ENCODE measurements at regions not wholly inside any gene's neighbourhood (a gene's known extent, or its start where the extent isn't known, plus 50 kb on each side); places are given as distances from the start of the nearest gene placed in this dataset.

DNA sequence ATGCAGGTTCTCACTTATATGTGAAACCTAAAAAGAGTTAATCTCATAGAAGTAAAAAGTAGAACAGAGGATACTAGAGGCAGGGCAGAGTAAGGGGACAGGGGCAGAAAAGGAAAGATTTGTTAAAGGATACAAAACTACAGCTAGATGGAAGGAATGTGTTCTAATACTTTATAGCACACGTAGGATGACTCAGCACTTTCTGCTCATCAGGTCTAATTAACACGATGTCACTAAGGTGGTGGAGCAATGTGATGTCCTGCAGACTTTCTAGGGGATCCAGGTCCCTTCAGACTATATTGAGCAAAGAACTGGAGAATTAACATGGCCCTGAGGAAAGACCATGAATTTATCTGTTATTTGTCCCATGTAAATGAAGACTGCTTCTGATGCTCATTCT lies 80.8 kb upstream of the CMKLR1 start:
- no peaks in the 10 kb centered on the region for H3K9me3 ChIP-seq (replicated peaks; ENCODE audit: control insufficient read depth, insufficient read depth, low read depth, low read length)
- intact Hi-C loops (cut with micrococcal nuclease): no loop called here
- H4K20me1 ChIP-seq (replicated peaks; ENCODE audit: control insufficient read depth, insufficient read depth, low read length): no peaks in the 10 kb centered on the region; the same call in 1 of the 2 replicates
- WGBS (ENCODE audit: insufficient coverage, low coverage, missing lambda C conversion rate): 0% methylated on average over 2 of the region's 2 CpGs
- no peak overlapping the region for H3K4me3 ChIP-seq
- no peak overlapping the region for H2AFZ ChIP-seq (ENCODE audit: low read depth, low read length)
- H3K27me3 ChIP-seq (ENCODE audit: control insufficient read depth in 2 of 2, insufficient read depth in 2 of 2, low read length in 2 of 2): peaks cover 0 to 11% of the 10 kb centered on the region in 2 experiments; a peak in 2 of 5 replicates
- H3K4me2 ChIP-seq (ENCODE audit: insufficient read depth, low read length): peak overlapping the region; percentile 46; the same call in 1 of the 2 replicates
- no peak for ATAC-seq
- in situ Hi-C loops (cut with MboI): no loop called here
- POLR2A ChIA-PET: no interaction called here
- H3K4me1 ChIP-seq (replicated peaks in 1 of 2; ENCODE audit: control insufficient read depth in 2 of 2, insufficient read depth in 2 of 2, low read length in 2 of 2): peaks cover 3 to 5% of the 10 kb centered on the region in 2 experiments; a peak in 3 of 5 replicates
- H3K36me3 ChIP-seq (ENCODE audit: control insufficient read depth, insufficient read depth, low read length): no peaks in the 10 kb centered on the region
- H3K9ac ChIP-seq (ENCODE audit: insufficient read depth in 1 of 2, low read depth in 2 of 2, low read length in 2 of 2): no peak overlapping the region
- BruUV-seq (replicated peaks): no TSS peak
- H3K27ac ChIP-seq (ENCODE audit: extremely low read depth, low read depth, low read length): no peak overlapping the region
- no peaks in the 10 kb centered on the region for H3K79me2 ChIP-seq (ENCODE audit: control insufficient read depth, insufficient read depth, low read length)
- no peak for FAIRE-seq
- CTCF ChIA-PET (ENCODE audit: low intra/inter-chr PET ratio): interaction anchor here (0.6 kb wide), 1 partner anchor 973 kb away, joined by 3 read pairs; no protein-coding TSS in a partner anchor
- peak in 1 of 4 experiments; percentile 12 for DNase-seq (ENCODE audit: extremely low read depth in 1 of 4, low spot score in 3 of 4)
- H3K9me1 ChIP-seq (ENCODE audit: control insufficient read depth, insufficient read depth, low read length): no peaks in the 10 kb centered on the region
- TF ChIP-seq PHF20 (IDR thresholded peaks at IDR 0.05; ENCODE audit: partially characterized antibody) (no peak), ZNF121 (CRISPR knock-in tag; conservative IDR thresholded peaks at IDR 0.05) (no peak), POLR3A (IDR thresholded peaks at IDR 0.05; ENCODE audit: borderline replicate concordance, extremely low read depth, insufficient read depth, insufficient read length) (no peak), DIDO1 (tag; IDR thresholded peaks at IDR 0.05; ENCODE audit: low read depth) (no peak), NFE2 (IDR thresholded peaks at IDR 0.05; ENCODE audit: low read depth) (peak; percentile 94), ZNF668 (CRISPR knock-in tag; IDR thresholded peaks at IDR 0.05) (no peak), NFE2L1 (tag; IDR thresholded peaks at IDR 0.05; ENCODE audit: borderline replicate concordance, low read depth) (peak; percentile 88), MAFK (IDR thresholded peaks at IDR 0.05; ENCODE audit: low read length) (peak; percentile 94), ZNF445 (CRISPR knock-in tag; IDR thresholded peaks at IDR 0.05; ENCODE audit: low read depth) (no peak), SNIP1 (IDR thresholded peaks at IDR 0.05; ENCODE audit: low read depth) (no peak), SP2 (IDR thresholded peaks at IDR 0.05; ENCODE audit: extremely low read depth, low read depth, low read length, poor library complexity, severe bottlenecking) (no peak), KHSRP (IDR thresholded peaks at IDR 0.05) (no peak), ZNF431 (CRISPR knock-in tag; IDR thresholded peaks at IDR 0.05) (no peak), MAFF (IDR thresholded peaks at IDR 0.05; ENCODE audit: low read length) (peak; percentile 96), BDP1 (IDR thresholded peaks at IDR 0.05; ENCODE audit: insufficient read depth, insufficient read length) (no peak), NRF1 (conservative IDR thresholded peaks at IDR 0.05 in 1 of 2, IDR thresholded peaks at IDR 0.05 in 1 of 2) (no peak), RNF2 (IDR thresholded peaks at IDR 0.05) (no peak), MEF2A (IDR thresholded peaks at IDR 0.05; ENCODE audit: control insufficient read depth, low read depth, low read length) (no peak), ZNF316 (IDR thresholded peaks at IDR 0.05) (peak; percentile 97), BCL6 (CRISPR knock-in tag; IDR thresholded peaks at IDR 0.05) (no peak), ZNF780A (CRISPR knock-in tag; IDR thresholded peaks at IDR 0.05) (no peak), FOXJ3 (CRISPR knock-in tag; IDR thresholded peaks at IDR 0.05) (no peak), ZNF75A (CRISPR knock-in tag; IDR thresholded peaks at IDR 0.05) (no peak), EP300 (IDR thresholded peaks at IDR 0.05; ENCODE audit: low read length) (0 out of 2 replicates have a peak, but pooled peaks have one; percentile 11)
- TF ChIP-seq, protein P1, sequence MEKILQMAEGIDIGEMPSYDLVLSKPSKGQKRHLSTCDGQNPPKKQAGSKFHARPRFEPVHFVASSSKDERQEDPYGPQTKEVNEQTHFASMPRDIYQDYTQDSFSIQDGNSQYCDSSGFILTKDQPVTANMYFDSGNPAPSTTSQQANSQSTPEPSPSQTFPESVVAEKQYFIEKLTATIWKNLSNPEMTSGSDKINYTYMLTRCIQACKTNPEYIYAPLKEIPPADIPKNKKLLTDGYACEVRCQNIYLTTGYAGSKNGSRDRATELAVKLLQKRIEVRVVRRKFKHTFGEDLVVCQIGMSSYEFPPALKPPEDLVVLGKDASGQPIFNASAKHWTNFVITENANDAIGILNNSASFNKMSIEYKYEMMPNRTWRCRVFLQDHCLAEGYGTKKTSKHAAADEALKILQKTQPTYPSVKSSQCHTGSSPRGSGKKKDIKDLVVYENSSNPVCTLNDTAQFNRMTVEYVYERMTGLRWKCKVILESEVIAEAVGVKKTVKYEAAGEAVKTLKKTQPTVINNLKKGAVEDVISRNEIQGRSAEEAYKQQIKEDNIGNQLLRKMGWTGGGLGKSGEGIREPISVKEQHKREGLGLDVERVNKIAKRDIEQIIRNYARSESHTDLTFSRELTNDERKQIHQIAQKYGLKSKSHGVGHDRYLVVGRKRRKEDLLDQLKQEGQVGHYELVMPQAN (IDR thresholded peaks at IDR 0.05; ENCODE audit: borderline replicate concordance): no peak
- TF ChIP-seq, protein P2, sequence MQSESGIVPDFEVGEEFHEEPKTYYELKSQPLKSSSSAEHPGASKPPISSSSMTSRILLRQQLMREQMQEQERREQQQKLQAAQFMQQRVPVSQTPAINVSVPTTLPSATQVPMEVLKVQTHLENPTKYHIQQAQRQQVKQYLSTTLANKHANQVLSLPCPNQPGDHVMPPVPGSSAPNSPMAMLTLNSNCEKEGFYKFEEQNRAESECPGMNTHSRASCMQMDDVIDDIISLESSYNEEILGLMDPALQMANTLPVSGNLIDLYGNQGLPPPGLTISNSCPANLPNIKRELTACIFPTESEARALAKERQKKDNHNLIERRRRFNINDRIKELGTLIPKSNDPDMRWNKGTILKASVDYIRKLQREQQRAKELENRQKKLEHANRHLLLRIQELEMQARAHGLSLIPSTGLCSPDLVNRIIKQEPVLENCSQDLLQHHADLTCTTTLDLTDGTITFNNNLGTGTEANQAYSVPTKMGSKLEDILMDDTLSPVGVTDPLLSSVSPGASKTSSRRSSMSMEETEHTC (IDR thresholded peaks at IDR 0.05): no peak

Data from K562 (cell line).